GM12878 (cell line): ENCODE measurements at regions not wholly inside any gene's neighbourhood (a gene's known extent, or its start where the extent isn't known, plus 50 kb on each side); places are given as distances from the start of the nearest gene placed in this dataset.

Source experiments
- ATAC-seq: fragments of 200-7000 bp; cut with Tn5 transposase; 3 replicates; pipeline ENCODE4 v1.9.1; 2020; ENCODE audit warnings: mild to moderate bottlenecking, moderate library complexity
- BruUV-seq: library from RNA; stranded (reverse); fragments of 400-500 nt; replicated peaks from 2 replicates; lab custom pipeline; 2021; lab: Mats Ljungman, UMichigan
- CTCF ChIA-PET: fragments of 300-600 bp; sonication (Branson Sonifier 250); formaldehyde crosslinking; extraction: SDS; loops from one replicate; lab custom pipeline; 2021; ENCODE audit warnings: inconsistent platforms; lab: Yijun Ruan, JAX
- POLR2A ChIA-PET: fragments of 350-600 bp; formaldehyde crosslinking; extraction: SDS; loops from one replicate; lab custom pipeline; 2021; ENCODE audit warnings: inconsistent platforms; lab: Charles Lee
- RAD21 ChIA-PET: fragments of 300-600 bp; sonication (Branson Sonifier 250); formaldehyde crosslinking; loops from one replicate; lab custom pipeline; 2023; ENCODE audit warnings: antibody characterized with exemption; ENCODE audit not compliant: unreplicated experiment; lab: Charles Lee
- SMC1A ChIA-PET: fragments of 300-600 bp; sonication (Branson Sonifier 250); formaldehyde crosslinking; loops from one replicate; lab custom pipeline; 2023; ENCODE audit not compliant: unreplicated experiment, uncharacterized antibody; lab: Charles Lee
- DNase-seq: peaks from one replicate; pipeline ENCODE4 v3.0.0-alpha.2; 2011; ENCODE audit warnings: low read depth, low spot score
- FAIRE-seq: peaks from 3 replicates; lab custom pipeline; 2011; peaks lifted over from hg19 to GRCh38; lab: Jason Lieb, UNC
- H2AFZ ChIP-seq: 2 replicates; pipeline ENCODE4 v1.6.0; 2011; ENCODE audit warnings: low read depth, low read length, control low read depth; ENCODE audit not compliant: control insufficient read depth
- H3K27ac ChIP-seq: 2 replicates; pipeline ENCODE4 v1.5.1; 2011; ENCODE audit warnings: control low read depth; ENCODE audit not compliant: control insufficient read depth, insufficient read depth
- H3K27me3 ChIP-seq, 2 experiments: replicated peaks in 1 of 2; 2 replicates each; pipeline versions ENCODE4 v1.6.0 to v1.6.1; 2011; ENCODE audit warnings: low read length in 1 of 2; ENCODE audit not compliant: control insufficient read depth in 2 of 2, insufficient read depth in 2 of 2
- H3K36me3 ChIP-seq, 2 experiments: 2 replicates each; pipeline ENCODE4 v1.5.1; 2011; ENCODE audit warnings: low read length in 1 of 2; ENCODE audit not compliant: control insufficient read depth in 2 of 2, insufficient read depth in 2 of 2
- H3K4me1 ChIP-seq: 2 replicates; pipeline ENCODE4 v1.6.1; 2011; ENCODE audit warnings: mild to moderate bottlenecking, low read length, moderate library complexity, mixed read lengths; ENCODE audit not compliant: control insufficient read depth, insufficient read depth
- H3K4me2 ChIP-seq: 2 replicates; pipeline ENCODE4 v1.6.0; 2011; ENCODE audit warnings: control low read depth; ENCODE audit not compliant: control insufficient read depth, insufficient read depth
- H3K4me3 ChIP-seq: fragments of 200-600 bp; sonication (generic); 2 replicates; pipeline ENCODE4 v1.5.1; 2016
- H3K79me2 ChIP-seq: 2 replicates; pipeline ENCODE4 v1.6.0; 2011; ENCODE audit warnings: low read length; ENCODE audit not compliant: control insufficient read depth, insufficient read depth
- H3K9ac ChIP-seq: 2 replicates; pipeline ENCODE4 v1.8.0; 2011; ENCODE audit warnings: low read length, control low read depth, mixed read lengths; ENCODE audit not compliant: control insufficient read depth, insufficient read depth
- H3K9me3 ChIP-seq: replicated peaks from 3 replicates; pipeline ENCODE4 v1.5.1; 2011; ENCODE audit warnings: mild to moderate bottlenecking, low read length; ENCODE audit not compliant: control insufficient read depth, insufficient read depth
- H4K20me1 ChIP-seq: 2 replicates; pipeline ENCODE4 v1.6.0; 2011; ENCODE audit not compliant: control insufficient read depth, insufficient read depth
- BRCA1 ChIP-seq: IDR thresholded peaks from 2 replicates; pipeline ENCODE4 v1.6.1; 2011; ENCODE audit warnings: low read depth, low read length, improper control_type of control experiment
- IKZF1 ChIP-seq: fragments of 450-650 bp; conservative IDR thresholded peaks from 2 replicates; pipeline ENCODE4 v1.6.1; 2017; ENCODE audit warnings: antibody characterized with exemption, mild to moderate bottlenecking
- JUNB ChIP-seq: IDR thresholded peaks from 2 replicates; pipeline ENCODE4 v1.6.1; 2016; ENCODE audit warnings: antibody characterized with exemption, mild to moderate bottlenecking
- LARP7 ChIP-seq: fragments of 450-650 bp; IDR thresholded peaks from 2 replicates; pipeline ENCODE4 v1.6.1; 2017; ENCODE audit warnings: mild to moderate bottlenecking
- MEF2A ChIP-seq: IDR thresholded peaks from 2 replicates; pipeline ENCODE4 v1.6.1; 2011; ENCODE audit warnings: low read depth, mild to moderate bottlenecking, low read length, moderate library complexity; ENCODE audit not compliant: insufficient read depth
- MTA2 ChIP-seq: fragments of 450-650 bp; IDR thresholded peaks from 2 replicates; pipeline ENCODE4 v1.6.1; 2016; ENCODE audit warnings: low read depth, mild to moderate bottlenecking, moderate library complexity
- MTA3 ChIP-seq: IDR thresholded peaks from 2 replicates; pipeline ENCODE4 v1.6.1; 2012; ENCODE audit warnings: low read length, inconsistent platforms, borderline replicate concordance
- MYC ChIP-seq: IDR thresholded peaks from 2 replicates; pipeline ENCODE4 v1.6.1; 2011; ENCODE audit warnings: mild to moderate bottlenecking, low read length, moderate library complexity, inconsistent platforms; ENCODE audit not compliant: insufficient read depth, insufficient replicate concordance, insufficient read length, severe bottlenecking
- NR2C1 ChIP-seq: fragments of 450-650 bp; IDR thresholded peaks from 2 replicates; pipeline ENCODE4 v1.6.1; 2017; ENCODE audit warnings: antibody characterized with exemption, mild to moderate bottlenecking, moderate library complexity
- POLR2AphosphoS2 ChIP-seq: IDR thresholded peaks from 2 replicates; pipeline ENCODE4 v1.6.1; 2011; ENCODE audit warnings: low read depth, mild to moderate bottlenecking, low read length, improper control_type of control experiment, moderate library complexity
- RUNX3 ChIP-seq: IDR thresholded peaks from 2 replicates; pipeline ENCODE4 v1.6.1; 2012; ENCODE audit warnings: low read length, inconsistent platforms
- WGBS: methylation state at CpG from one replicate; pipeline ENCODE4 v1.1.6; 2016; ENCODE audit warnings: low lambda C conversion rate; ENCODE audit not compliant: insufficient replicate concordance, insufficient coverage; ENCODE audit errors: missing lambda C conversion rate; 5-methylcytosine and 5-hydroxymethylcytosine counted together
- in situ Hi-C: fragments of 300-500 bp; cut with MboI; formaldehyde crosslinking; loops from 9 replicates; pipeline ENCODE4 v1.14.3; 2018; ENCODE audit warnings: mixed read lengths
- intact Hi-C: fragments of 100-400 bp; cut with micrococcal nuclease; formaldehyde crosslinking; loops from one replicate; pipeline ENCODE4 v1.14.2; 2022; ENCODE audit not compliant: unreplicated experiment
- TF ChIP-seq, protein P1 (sequence below): fragments of 450-650 bp; formaldehyde crosslinking; IDR thresholded peaks from 2 replicates; pipeline ENCODE4 v1.5.0; 2022; ENCODE audit warnings: mild to moderate bottlenecking, missing genetic modification characterization
- TF ChIP-seq, protein P2 (sequence below): fragments of 450-650 bp; IDR thresholded peaks from 2 replicates; pipeline ENCODE4 v1.6.1; 2014; ENCODE audit warnings: mild to moderate bottlenecking
- TF ChIP-seq, protein P3 (sequence below): fragments of 450-650 bp; conservative IDR thresholded peaks from 2 replicates; pipeline ENCODE4 v1.6.1; 2017; ENCODE audit warnings: mild to moderate bottlenecking, moderate library complexity

DNA sequence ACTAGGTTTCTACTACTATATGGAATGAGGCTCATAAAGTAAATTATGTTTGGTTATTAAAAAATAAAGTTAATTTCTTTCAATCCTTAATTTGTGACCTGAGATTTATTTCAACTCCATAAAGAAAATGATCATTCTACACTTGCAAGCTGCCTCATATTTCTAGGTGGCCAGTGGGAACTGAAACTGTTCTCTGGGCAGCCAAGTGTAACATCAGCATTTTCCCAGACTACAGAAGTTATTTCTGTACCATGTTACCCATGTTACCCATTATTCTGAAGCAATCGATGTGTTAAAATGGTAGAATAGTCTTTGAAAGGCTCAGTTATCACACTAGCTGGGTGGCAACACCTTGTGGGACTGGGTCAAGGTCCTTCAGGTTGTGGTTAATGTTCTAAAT, 139.3 kb upstream of the FBXO11 start (continued):
- TF ChIP-seq LARP7 = no peak

DNA sequence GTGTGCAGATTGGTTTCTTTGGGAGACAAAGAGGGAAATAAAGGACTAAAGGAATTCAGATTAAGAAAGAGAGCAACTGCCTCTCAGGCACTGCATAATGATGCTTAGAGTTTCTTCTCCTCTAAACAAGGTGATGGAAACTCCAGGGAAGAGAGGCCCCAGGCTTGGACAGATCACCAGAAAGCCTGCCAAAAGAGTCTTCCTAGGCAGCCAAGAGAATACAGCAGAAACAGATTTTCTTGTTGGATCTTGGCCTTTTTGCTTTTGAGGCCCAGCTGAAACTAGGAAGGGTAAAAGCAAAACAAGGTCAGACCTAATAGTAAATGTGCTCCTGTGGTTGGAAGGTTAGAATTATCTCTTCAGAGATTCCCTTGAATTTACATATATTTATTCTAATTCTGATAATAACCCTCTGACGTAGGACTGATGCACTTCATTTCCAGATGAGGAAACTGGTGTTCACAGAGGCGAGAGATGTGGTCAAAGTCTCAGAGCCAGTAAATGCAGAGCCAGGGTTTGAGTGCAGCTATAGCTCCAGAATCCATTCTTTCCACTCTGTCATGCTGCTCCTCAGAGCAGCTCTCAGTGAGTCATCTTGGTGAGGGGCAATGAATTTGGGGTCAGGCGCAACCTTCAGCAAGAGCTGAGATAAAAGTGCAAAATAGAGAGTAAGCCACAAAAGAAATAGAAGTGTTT, 142.3 kb upstream of the FBXO11 start:
- no peak for DNase-seq
- ChIA-PET CTCF (no interaction called here), SMC1A (interaction anchor here (0.5 kb wide), 1 partner anchor 267 kb away, joined by 3 read pairs; no protein-coding TSS in a partner anchor), POLR2A (interaction anchor here (0.6 kb wide), 1 partner anchor 605 kb away, joined by 3 read pairs; no protein-coding TSS in a partner anchor), RAD21 (interaction anchor here (0.6 kb wide), 1 partner anchor 72 kb away, joined by 3 read pairs; no protein-coding TSS in a partner anchor)
- WGBS = 33% methylated on average over 3 of the region's 3 CpGs
- Histone ChIP-seq H4K20me1 (no peaks in the 10 kb centered on the region), H3K9me3 (no peaks in the 10 kb centered on the region), H3K9ac (no peak overlapping the region), H2AFZ (no peak overlapping the region), H3K36me3 (no peaks in the 10 kb centered on the region), H3K27ac (no peak overlapping the region), H3K4me2 (no peak overlapping the region), H3K4me3 (no peak overlapping the region), H3K27me3 (no peaks in the 10 kb centered on the region), H3K79me2 (no peaks in the 10 kb centered on the region), H3K4me1 (peaks cover 3% of the 10 kb centered on the region; the same call in 1 of the 2 replicates)
- in situ Hi-C loops (no loop called here), intact Hi-C loops (no loop called here)
- no TSS peak for BruUV-seq
- FAIRE-seq = no peak
- ATAC-seq = no peak
- TF ChIP-seq MTA3 (no peak), IKZF1 (no peak), RUNX3 (no peak), JUNB (no peak), POLR2AphosphoS2 (no peak), MTA2 (no peak), NR2C1 (no peak), MEF2A (no peak), BRCA1 (no peak), MYC (no peak)
- TF ChIP-seq, protein P1, sequence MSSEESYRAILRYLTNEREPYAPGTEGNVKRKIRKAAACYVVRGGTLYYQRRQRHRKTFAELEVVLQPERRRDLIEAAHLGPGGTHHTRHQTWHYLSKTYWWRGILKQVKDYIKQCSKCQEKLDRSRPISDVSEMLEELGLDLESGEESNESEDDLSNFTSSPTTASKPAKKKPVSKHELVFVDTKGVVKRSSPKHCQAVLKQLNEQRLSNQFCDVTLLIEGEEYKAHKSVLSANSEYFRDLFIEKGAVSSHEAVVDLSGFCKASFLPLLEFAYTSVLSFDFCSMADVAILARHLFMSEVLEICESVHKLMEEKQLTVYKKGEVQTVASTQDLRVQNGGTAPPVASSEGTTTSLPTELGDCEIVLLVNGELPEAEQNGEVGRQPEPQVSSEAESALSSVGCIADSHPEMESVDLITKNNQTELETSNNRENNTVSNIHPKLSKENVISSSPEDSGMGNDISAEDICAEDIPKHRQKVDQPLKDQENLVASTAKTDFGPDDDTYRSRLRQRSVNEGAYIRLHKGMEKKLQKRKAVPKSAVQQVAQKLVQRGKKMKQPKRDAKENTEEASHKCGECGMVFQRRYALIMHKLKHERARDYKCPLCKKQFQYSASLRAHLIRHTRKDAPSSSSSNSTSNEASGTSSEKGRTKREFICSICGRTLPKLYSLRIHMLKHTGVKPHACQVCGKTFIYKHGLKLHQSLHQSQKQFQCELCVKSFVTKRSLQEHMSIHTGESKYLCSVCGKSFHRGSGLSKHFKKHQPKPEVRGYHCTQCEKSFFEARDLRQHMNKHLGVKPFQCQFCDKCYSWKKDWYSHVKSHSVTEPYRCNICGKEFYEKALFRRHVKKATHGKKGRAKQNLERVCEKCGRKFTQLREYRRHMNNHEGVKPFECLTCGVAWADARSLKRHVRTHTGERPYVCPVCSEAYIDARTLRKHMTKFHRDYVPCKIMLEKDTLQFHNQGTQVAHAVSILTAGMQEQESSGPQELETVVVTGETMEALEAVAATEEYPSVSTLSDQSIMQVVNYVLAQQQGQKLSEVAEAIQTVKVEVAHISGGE (CRISPR knock-in tag) = no peak
- TF ChIP-seq, protein P2, sequence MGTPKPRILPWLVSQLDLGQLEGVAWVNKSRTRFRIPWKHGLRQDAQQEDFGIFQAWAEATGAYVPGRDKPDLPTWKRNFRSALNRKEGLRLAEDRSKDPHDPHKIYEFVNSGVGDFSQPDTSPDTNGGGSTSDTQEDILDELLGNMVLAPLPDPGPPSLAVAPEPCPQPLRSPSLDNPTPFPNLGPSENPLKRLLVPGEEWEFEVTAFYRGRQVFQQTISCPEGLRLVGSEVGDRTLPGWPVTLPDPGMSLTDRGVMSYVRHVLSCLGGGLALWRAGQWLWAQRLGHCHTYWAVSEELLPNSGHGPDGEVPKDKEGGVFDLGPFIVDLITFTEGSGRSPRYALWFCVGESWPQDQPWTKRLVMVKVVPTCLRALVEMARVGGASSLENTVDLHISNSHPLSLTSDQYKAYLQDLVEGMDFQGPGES = no peak
- TF ChIP-seq, protein P3, sequence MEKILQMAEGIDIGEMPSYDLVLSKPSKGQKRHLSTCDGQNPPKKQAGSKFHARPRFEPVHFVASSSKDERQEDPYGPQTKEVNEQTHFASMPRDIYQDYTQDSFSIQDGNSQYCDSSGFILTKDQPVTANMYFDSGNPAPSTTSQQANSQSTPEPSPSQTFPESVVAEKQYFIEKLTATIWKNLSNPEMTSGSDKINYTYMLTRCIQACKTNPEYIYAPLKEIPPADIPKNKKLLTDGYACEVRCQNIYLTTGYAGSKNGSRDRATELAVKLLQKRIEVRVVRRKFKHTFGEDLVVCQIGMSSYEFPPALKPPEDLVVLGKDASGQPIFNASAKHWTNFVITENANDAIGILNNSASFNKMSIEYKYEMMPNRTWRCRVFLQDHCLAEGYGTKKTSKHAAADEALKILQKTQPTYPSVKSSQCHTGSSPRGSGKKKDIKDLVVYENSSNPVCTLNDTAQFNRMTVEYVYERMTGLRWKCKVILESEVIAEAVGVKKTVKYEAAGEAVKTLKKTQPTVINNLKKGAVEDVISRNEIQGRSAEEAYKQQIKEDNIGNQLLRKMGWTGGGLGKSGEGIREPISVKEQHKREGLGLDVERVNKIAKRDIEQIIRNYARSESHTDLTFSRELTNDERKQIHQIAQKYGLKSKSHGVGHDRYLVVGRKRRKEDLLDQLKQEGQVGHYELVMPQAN = no peak
